PC-3 (cell line): ENCODE measurements at regions not wholly inside any gene's neighbourhood (a gene's known extent, or its start where the extent isn't known, plus 50 kb on each side); places are given as distances from the start of the nearest gene placed in this dataset.

Experiments used
- EZH2 ChIP-seq: fragments of 300-600 bp; sonication (generic); IDR thresholded peaks from one replicate; pipeline ENCODE4 v1.6.1; 2017; ENCODE audit warnings: antibody characterized with exemption, mild to moderate bottlenecking, low read length; ENCODE audit not compliant: unreplicated experiment
- TF ChIP-seq, protein P1 (sequence below): fragments of 300-600 bp; sonication (generic); conservative IDR thresholded peaks from 2 replicates; pipeline ENCODE4 v1.5.1; 2017; ENCODE audit warnings: antibody characterized with exemption, low read depth, mild to moderate bottlenecking, low read length

DNA sequence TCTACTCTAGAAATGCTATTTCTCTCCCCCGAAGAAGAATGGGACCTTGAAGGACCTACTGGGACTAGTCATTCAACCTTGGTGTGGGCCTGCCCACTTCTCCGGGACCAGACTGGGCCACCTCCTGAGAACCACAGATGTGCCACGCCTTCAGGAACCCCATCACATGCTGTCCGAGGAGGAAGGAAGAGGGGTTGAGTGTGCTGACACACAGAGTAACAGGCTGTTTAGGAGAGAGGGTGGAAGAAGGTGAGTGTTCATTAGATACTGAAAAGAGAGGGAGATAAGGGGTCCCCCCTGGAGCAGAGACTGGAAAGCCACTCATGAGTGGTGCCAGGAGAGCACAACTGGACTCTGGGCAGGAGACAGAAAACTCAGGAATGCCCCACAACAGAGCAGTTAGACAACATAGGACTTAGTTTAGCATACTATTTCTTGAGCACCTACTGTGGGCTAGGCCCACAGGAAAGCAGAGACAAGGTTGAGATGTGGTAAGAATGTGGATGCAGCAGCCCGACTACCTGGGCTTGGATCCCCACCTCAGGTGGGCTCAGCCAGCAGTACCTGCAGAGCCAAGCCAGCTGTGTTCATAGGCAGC is 286.4 kb upstream of the NCKAP5 start:
- TF ChIP-seq, protein P1, sequence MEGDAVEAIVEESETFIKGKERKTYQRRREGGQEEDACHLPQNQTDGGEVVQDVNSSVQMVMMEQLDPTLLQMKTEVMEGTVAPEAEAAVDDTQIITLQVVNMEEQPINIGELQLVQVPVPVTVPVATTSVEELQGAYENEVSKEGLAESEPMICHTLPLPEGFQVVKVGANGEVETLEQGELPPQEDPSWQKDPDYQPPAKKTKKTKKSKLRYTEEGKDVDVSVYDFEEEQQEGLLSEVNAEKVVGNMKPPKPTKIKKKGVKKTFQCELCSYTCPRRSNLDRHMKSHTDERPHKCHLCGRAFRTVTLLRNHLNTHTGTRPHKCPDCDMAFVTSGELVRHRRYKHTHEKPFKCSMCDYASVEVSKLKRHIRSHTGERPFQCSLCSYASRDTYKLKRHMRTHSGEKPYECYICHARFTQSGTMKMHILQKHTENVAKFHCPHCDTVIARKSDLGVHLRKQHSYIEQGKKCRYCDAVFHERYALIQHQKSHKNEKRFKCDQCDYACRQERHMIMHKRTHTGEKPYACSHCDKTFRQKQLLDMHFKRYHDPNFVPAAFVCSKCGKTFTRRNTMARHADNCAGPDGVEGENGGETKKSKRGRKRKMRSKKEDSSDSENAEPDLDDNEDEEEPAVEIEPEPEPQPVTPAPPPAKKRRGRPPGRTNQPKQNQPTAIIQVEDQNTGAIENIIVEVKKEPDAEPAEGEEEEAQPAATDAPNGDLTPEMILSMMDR = no peak
- TF ChIP-seq EZH2 = no peak
